ENCODE measurements at regions not wholly inside any gene's neighbourhood (a gene's known extent, or its start where the extent isn't known, plus 50 kb on each side); places are given as distances from the start of the nearest gene placed in this dataset.

DNA sequence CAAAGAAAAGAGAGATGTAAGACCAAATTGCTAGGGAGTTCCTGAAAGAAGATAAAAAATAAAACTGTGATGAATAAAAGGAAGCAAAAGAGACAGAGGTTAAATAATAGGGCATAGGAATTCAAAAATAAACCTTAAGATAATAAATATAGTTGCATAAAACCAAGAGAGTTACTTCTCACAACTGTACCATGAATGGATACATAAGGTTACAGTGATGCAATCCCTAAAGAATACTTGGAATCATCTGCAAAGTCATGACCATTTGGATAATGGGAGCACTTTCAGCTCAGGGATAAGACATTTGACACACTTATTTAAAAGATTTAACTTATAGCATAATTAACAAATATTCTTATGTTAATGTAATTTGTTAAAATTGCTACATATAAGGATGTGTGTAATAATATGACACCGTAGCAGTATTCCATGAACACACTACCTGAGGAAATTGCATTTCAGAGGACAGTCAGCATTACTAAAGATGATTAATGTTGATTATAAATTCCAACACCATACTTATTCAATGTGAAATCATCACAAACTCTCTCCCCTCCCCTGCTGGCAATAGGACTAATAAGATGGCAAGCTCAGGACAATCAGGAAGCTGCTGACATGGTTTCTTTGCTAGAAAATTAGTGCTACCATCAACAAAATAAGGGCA is 202.1 kb upstream of the AKR1E2 start:
- TF ChIP-seq, protein P1, sequence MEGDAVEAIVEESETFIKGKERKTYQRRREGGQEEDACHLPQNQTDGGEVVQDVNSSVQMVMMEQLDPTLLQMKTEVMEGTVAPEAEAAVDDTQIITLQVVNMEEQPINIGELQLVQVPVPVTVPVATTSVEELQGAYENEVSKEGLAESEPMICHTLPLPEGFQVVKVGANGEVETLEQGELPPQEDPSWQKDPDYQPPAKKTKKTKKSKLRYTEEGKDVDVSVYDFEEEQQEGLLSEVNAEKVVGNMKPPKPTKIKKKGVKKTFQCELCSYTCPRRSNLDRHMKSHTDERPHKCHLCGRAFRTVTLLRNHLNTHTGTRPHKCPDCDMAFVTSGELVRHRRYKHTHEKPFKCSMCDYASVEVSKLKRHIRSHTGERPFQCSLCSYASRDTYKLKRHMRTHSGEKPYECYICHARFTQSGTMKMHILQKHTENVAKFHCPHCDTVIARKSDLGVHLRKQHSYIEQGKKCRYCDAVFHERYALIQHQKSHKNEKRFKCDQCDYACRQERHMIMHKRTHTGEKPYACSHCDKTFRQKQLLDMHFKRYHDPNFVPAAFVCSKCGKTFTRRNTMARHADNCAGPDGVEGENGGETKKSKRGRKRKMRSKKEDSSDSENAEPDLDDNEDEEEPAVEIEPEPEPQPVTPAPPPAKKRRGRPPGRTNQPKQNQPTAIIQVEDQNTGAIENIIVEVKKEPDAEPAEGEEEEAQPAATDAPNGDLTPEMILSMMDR (IDR thresholded peaks at IDR 0.05; ENCODE audit: low read depth, low read length, missing control alignments) = no peak
- H3K4me3 ChIP-seq (replicated peaks; ENCODE audit: low read depth, low read length) = no peak overlapping the region
- DNase-seq (ENCODE audit: extremely low read depth, low read depth) = no peak

DNA sequence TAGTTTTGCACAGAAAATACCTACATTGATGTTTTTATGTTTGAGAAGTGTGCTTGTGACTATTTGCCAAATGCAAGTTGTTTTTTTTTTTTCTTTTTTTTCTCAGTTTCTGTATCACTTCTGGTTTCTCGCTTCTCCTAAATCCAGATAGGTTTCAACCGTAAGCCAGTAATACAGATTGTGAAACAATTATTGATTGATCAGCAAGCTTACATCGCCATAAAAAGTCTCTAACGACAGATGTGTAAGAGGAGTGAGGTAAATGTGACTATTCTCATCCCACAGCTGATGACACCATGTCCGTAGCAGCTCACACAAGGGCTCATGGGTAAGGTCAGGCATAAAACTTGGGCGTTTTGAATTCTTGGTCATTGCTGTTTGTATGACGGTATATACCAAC is 202.8 kb upstream of the AKR1E2 start:
- no peak overlapping the region for H3K4me3 ChIP-seq (replicated peaks; ENCODE audit: low read depth, low read length)
- no peak for DNase-seq (ENCODE audit: extremely low read depth, low read depth)
- TF ChIP-seq, protein P1 (IDR thresholded peaks at IDR 0.05; ENCODE audit: low read depth, low read length, missing control alignments) = no peak

DNA sequence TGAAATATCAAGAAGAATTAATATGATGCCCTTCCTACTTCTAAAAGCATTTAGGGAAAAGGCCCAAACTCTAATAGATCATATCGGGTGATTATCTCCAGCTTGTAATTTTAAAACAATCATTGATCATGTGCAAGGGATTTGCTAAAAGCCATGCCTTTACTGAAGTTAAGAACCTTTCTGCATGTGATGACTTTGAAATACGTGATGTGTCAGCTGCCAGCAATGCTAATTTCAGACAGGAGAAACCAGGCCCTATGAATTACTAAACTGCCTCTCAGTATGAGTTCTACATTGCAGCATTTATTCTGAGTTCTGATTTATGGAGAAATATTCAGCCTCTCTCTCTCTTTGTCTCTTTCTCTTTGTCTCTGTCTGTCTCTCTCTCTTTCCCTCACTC is 203.6 kb upstream of the AKR1E2 start:
- TF ChIP-seq, protein P1 (IDR thresholded peaks at IDR 0.05; ENCODE audit: low read depth, low read length, missing control alignments) = no peak
- DNase-seq (ENCODE audit: extremely low read depth, low read depth) = no peak
- no peak overlapping the region for H3K4me3 ChIP-seq (replicated peaks; ENCODE audit: low read depth, low read length)

DNA sequence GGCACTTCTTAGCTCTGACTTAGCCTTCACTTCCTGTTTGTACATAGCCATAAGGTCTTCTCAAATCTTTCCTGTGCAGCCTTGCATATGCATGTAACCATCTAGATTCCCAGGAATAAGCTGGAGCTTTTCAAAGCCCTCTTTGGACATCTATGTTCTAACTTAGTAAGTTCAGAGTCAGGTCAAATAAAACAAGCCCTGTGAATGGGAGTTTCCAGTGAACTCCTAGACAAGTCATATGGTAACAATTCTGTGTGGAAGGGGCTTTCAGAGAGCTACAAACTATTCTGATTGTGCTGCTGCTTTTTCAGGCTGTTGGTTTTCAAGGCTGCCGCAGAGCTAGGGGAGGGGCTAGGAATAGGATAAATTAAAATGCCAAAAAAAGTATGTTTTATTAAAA is 208.4 kb upstream of the AKR1E2 start:
- TF ChIP-seq, protein P1 (IDR thresholded peaks at IDR 0.05; ENCODE audit: low read depth, low read length, missing control alignments) = no peak
- no peak overlapping the region for H3K4me3 ChIP-seq (replicated peaks; ENCODE audit: low read depth, low read length)
- DNase-seq (ENCODE audit: extremely low read depth, low read depth) = no peak

DNA sequence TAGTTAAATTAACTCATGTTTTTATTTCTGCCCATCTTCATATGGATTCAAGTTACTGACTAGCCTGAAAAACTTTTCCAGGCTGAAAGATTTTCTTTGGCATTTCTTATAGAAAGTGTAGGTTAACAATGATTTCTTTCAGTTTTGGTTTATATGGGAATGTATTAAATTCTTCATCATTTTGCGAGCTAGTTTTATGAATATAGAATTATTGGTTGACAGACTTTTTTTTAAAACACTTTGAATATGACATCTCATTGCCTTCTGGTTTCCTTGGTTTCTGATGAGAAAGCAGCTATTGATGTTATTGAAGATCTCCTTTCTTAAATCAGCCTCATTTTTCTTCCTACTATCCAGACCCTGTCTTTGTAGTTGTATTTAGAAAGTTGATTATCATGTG is 211.0 kb upstream of the AKR1E2 start:
- TF ChIP-seq, protein P1 (IDR thresholded peaks at IDR 0.05; ENCODE audit: low read depth, low read length, missing control alignments) = no peak
- DNase-seq (ENCODE audit: extremely low read depth, low read depth) = no peak
- no peak overlapping the region for H3K4me3 ChIP-seq (replicated peaks; ENCODE audit: low read depth, low read length)

DNA sequence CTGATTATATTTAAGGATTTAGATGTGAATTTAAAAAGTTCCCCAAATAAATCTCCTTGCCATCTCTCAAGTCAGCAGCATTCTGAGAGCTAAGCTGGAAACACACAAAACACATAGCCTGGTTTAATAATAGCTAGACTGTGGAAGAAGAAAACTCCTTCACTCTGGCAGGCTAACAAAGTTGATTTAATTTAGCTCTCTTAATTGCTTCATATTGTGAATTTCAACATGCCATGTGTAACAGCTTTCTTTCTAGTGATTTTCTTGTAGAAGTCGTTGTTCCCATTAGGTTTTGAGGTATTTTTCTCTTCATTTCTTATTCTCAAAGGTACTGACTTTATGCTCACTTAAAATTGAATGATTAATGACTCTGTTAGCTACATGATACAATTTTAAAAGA is 216.8 kb upstream of the AKR1E2 start:
- no peak overlapping the region for H3K4me3 ChIP-seq (replicated peaks; ENCODE audit: low read depth, low read length)
- no peak for DNase-seq (ENCODE audit: extremely low read depth, low read depth)
- TF ChIP-seq, protein P1 (IDR thresholded peaks at IDR 0.05; ENCODE audit: low read depth, low read length, missing control alignments) = no peak

DNA sequence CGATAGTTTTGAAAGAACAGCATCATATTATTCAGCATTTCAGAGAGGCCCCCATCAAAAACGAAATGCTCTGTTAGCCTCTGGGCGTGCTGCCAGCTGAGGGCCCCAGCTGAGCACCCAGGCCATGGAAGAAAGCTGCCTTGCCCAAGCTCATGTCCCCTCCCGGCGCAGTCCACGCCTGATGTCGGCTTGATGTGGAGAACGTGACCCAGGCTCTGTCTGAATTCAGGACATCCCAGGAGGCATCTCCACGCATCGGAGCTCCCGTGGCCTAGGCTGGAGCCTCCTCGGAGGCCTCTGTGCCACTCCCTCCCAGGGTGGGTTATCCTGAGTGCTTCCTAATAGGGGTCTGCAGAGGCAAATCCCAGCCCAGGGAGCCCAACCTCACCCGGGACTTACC is 218.3 kb upstream of the AKR1E2 start:
- H3K4me3 ChIP-seq (replicated peaks; ENCODE audit: low read depth, low read length) = no peak overlapping the region
- no peak for DNase-seq (ENCODE audit: extremely low read depth, low read depth)
- TF ChIP-seq, protein P1 (IDR thresholded peaks at IDR 0.05; ENCODE audit: low read depth, low read length, missing control alignments) = no peak
